ENCODE measurements at regions not wholly inside any gene's neighbourhood (a gene's known extent, or its start where the extent isn't known, plus 50 kb on each side); places are given as distances from the start of the nearest gene placed in this dataset.

- H3K27ac ChIP-seq (ENCODE audit: low read length in 2 of 2): no peak overlapping the region
- H3K4me3 Mint-ChIP-seq: no peak overlapping the region
- no peak overlapping the region for H3K9ac ChIP-seq (ENCODE audit: low read length)
- CTCF ChIA-PET: no interaction called here
- no peak overlapping the region for H3K4me3 ChIP-seq (ENCODE audit: control extremely low read depth in 1 of 5, extremely low read depth in 1 of 5, insufficient read depth in 1 of 5, low read depth in 2 of 5, low read length in 4 of 5)
- H3K79me2 ChIP-seq (ENCODE audit: control insufficient read depth, insufficient read depth, low read length): no peaks in the 10 kb centered on the region
- H3K27me3 ChIP-seq (replicated peaks in 1 of 4; ENCODE audit: control extremely low read depth in 1 of 4, control insufficient read depth in 3 of 4, insufficient read depth in 4 of 4, low read length in 3 of 4): no peaks in the 10 kb centered on the region
- H3K9me3 ChIP-seq (ENCODE audit: control extremely low read depth in 1 of 3, control insufficient read depth in 2 of 3, insufficient read depth in 1 of 3, low read length in 2 of 3): no peaks in the 10 kb centered on the region
- H3K9me3 Mint-ChIP-seq (ENCODE audit: insufficient read depth): peaks cover 2% of the 10 kb centered on the region
- no peaks in the 10 kb centered on the region for H4K20me1 ChIP-seq (ENCODE audit: control insufficient read depth, insufficient read depth, low read length, poor library complexity, severe bottlenecking)
- H3K27me3 Mint-ChIP-seq: no peaks in the 10 kb centered on the region
- H3K4me1 Mint-ChIP-seq: no peaks in the 10 kb centered on the region
- TF ChIP-seq CTCF (IDR thresholded peaks at IDR 0.05): no peak
- TF ChIP-seq EZH2 (IDR thresholded peaks at IDR 0.05; ENCODE audit: borderline replicate concordance, insufficient read depth, low read depth, low read length, poor library complexity, severe bottlenecking): no peak
- H3K36me3 ChIP-seq (replicated peaks in 1 of 2; ENCODE audit: control extremely low read depth in 1 of 2, control insufficient read depth in 1 of 2, extremely low read depth in 1 of 2, insufficient read depth in 2 of 2, low read length in 1 of 2): no peaks in the 10 kb centered on the region
- H3K4me2 ChIP-seq (replicated peaks; ENCODE audit: low read depth, low read length, poor library complexity, severe bottlenecking): no peak overlapping the region
- WGBS (ENCODE audit: insufficient coverage): 56% methylated on average over 1 of the region's 2 CpGs
- no peaks in the 10 kb centered on the region for H3K4me1 ChIP-seq (ENCODE audit: control insufficient read depth in 2 of 2, insufficient read depth in 2 of 2, low read length in 2 of 2)
- no peak overlapping the region for H3K27ac Mint-ChIP-seq
- no peak overlapping the region for H2AFZ ChIP-seq (ENCODE audit: insufficient read depth, low read depth, low read length, poor library complexity, severe bottlenecking)
- ATAC-seq (ENCODE audit: low read depth) (no peak), DNase-seq (no peak)
- intact Hi-C loops (cut with micrococcal nuclease): no loop called here
- POLR2A ChIA-PET: no interaction called here
Observed at GRCh38 chr6:11950109-11950508, 62.0 kb upstream of the HIVEP1 start.

GRCh38 chr6:11947575-11947974 is 64.5 kb upstream of the HIVEP1 start:
- no peak overlapping the region for H3K4me2 ChIP-seq (replicated peaks; ENCODE audit: low read depth, low read length, poor library complexity, severe bottlenecking)
- TF ChIP-seq EZH2 (IDR thresholded peaks at IDR 0.05; ENCODE audit: borderline replicate concordance, insufficient read depth, low read depth, low read length, poor library complexity, severe bottlenecking): no peak
- no peak for TF ChIP-seq CTCF (IDR thresholded peaks at IDR 0.05)
- POLR2A ChIA-PET: no interaction called here
- no CpG with 5 or more reads among the region's 2 CpGs for WGBS (ENCODE audit: insufficient coverage)
- no peak for DNase-seq
- peaks cover 2% of the 10 kb centered on the region for H3K9me3 Mint-ChIP-seq (ENCODE audit: insufficient read depth)
- H3K4me1 Mint-ChIP-seq: no peaks in the 10 kb centered on the region
- no peak overlapping the region for H3K9ac ChIP-seq (ENCODE audit: low read length)
- H3K36me3 ChIP-seq (replicated peaks in 1 of 2; ENCODE audit: control extremely low read depth in 1 of 2, control insufficient read depth in 1 of 2, extremely low read depth in 1 of 2, insufficient read depth in 2 of 2, low read length in 1 of 2): no peaks in the 10 kb centered on the region
- ATAC-seq (ENCODE audit: low read depth): no peak
- no peak overlapping the region for H3K27ac Mint-ChIP-seq
- no peaks in the 10 kb centered on the region for H3K79me2 ChIP-seq (ENCODE audit: control insufficient read depth, insufficient read depth, low read length)
- H2AFZ ChIP-seq (ENCODE audit: insufficient read depth, low read depth, low read length, poor library complexity, severe bottlenecking): no peak overlapping the region
- peaks cover 1% of the 10 kb centered on the region for H3K27me3 Mint-ChIP-seq
- H3K4me3 Mint-ChIP-seq: no peak overlapping the region
- no peak overlapping the region for H3K4me3 ChIP-seq (ENCODE audit: control extremely low read depth in 1 of 5, extremely low read depth in 1 of 5, insufficient read depth in 1 of 5, low read depth in 2 of 5, low read length in 4 of 5)
- H3K9me3 ChIP-seq (ENCODE audit: control extremely low read depth in 1 of 3, control insufficient read depth in 2 of 3, insufficient read depth in 1 of 3, low read length in 2 of 3): no peaks in the 10 kb centered on the region
- no peak overlapping the region for H3K27ac ChIP-seq (ENCODE audit: low read length in 2 of 2)
- intact Hi-C loops (cut with micrococcal nuclease): loop anchor here (5.0 kb wide), 1 partner anchor 60 kb away; no protein-coding TSS in a partner anchor
- no peaks in the 10 kb centered on the region for H4K20me1 ChIP-seq (ENCODE audit: control insufficient read depth, insufficient read depth, low read length, poor library complexity, severe bottlenecking)
- CTCF ChIA-PET: interaction anchor here (0.9 to 1.6 kb wide), 2 partner anchors 9 to 286 kb away, joined by 3 to 5 read pairs; no protein-coding TSS in a partner anchor
- H3K4me1 ChIP-seq (ENCODE audit: control insufficient read depth in 2 of 2, insufficient read depth in 2 of 2, low read length in 2 of 2): no peaks in the 10 kb centered on the region
- H3K27me3 ChIP-seq (replicated peaks in 1 of 4; ENCODE audit: control extremely low read depth in 1 of 4, control insufficient read depth in 3 of 4, insufficient read depth in 4 of 4, low read length in 3 of 4): peaks cover 0 to under 1% (median 0%) of the 10 kb centered on the region in 4 experiments
